Vagina (tissue), 2 donors: ENCODE measurements at regions not wholly inside any gene's neighbourhood (a gene's known extent, or its start where the extent isn't known, plus 50 kb on each side); places are given as distances from the start of the nearest gene placed in this dataset.

Experiments used
- CTCF ChIP-seq, 3 experiments: fragments of 450-650 bp in 2 of 3; fragments of 200-600 bp in 1 of 3; sonication (generic) in 1 of 3; IDR thresholded peaks; one replicate each; pipeline ENCODE4 v1.5.1; 2017 to 2019; ENCODE audit warnings: antibody characterized with exemption in 3 of 3, mild to moderate bottlenecking in 2 of 3, moderate library complexity in 2 of 3
- POLR2A ChIP-seq, 2 donors: fragments of 450-650 bp; IDR thresholded peaks; one replicate each; pipeline ENCODE4 v1.6.1; 2017; ENCODE audit warnings: antibody characterized with exemption in 2 of 2, mild to moderate bottlenecking in 2 of 2, moderate library complexity in 2 of 2
- POLR2AphosphoS5 ChIP-seq, 2 donors: sonication (generic); formaldehyde crosslinking; IDR thresholded peaks; one replicate each; pipeline ENCODE4 v1.9.0; 2017; ENCODE audit warnings: antibody characterized with exemption in 2 of 2, mild to moderate bottlenecking in 2 of 2, low read depth in 1 of 2; ENCODE audit not compliant: insufficient read depth in 1 of 2

DNA sequence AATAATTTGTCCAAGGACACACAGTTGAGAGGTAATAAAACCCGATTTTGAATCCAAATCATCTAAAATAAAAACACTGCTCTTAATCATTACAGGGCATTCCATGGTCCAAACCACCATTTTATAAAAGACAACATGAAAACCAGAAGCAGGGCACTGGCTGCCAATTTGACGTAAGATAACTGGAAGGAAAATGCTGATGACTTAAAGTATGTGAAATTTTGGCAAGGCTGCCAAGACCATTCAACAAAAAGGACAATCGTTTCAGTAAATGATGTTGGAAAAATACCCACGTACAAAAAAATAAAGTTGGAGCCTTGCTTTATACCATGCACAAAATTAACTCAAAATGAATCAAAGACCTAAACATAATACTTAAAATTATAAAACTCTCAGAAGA, 344.4 kb downstream of the RAPGEF2 start:
- TF ChIP-seq CTCF (IDR thresholded peaks at IDR 0.05), result no peak
- TF ChIP-seq POLR2A (IDR thresholded peaks at IDR 0.05), result no peak
- no peak for TF ChIP-seq POLR2AphosphoS5 (IDR thresholded peaks at IDR 0.05; ENCODE audit: insufficient read depth in 1 of 2, low read depth in 1 of 2)
